Osteocyte (in vitro differentiated cells): ENCODE measurements at regions not wholly inside any gene's neighbourhood (a gene's known extent, or its start where the extent isn't known, plus 50 kb on each side); places are given as distances from the start of the nearest gene placed in this dataset.

Source experiments
- DNase-seq: peaks from one replicate; pipeline ENCODE4 v3.0.0; 2021; ENCODE audit warnings: mixed read lengths; ENCODE audit not compliant: unreplicated experiment; ENCODE audit errors: extremely low spot score
- H3K27ac Mint-ChIP-seq: one replicate; pipeline ENCODE4 v1.8.0; 2021; ENCODE audit warnings: mild to moderate bottlenecking, mixed read lengths; ENCODE audit not compliant: unreplicated experiment
- H3K27me3 Mint-ChIP-seq: one replicate; pipeline ENCODE4 v1.8.0; 2021; ENCODE audit warnings: mixed read lengths; ENCODE audit not compliant: unreplicated experiment
- H3K36me3 Mint-ChIP-seq: one replicate; pipeline ENCODE4 v1.8.0; 2021; ENCODE audit warnings: mixed read lengths; ENCODE audit not compliant: unreplicated experiment
- H3K4me1 Mint-ChIP-seq: one replicate; pipeline ENCODE4 v1.8.0; 2021; ENCODE audit warnings: mixed read lengths; ENCODE audit not compliant: unreplicated experiment
- H3K4me3 Mint-ChIP-seq: one replicate; pipeline ENCODE4 v1.8.0; 2021; ENCODE audit warnings: mild to moderate bottlenecking, moderate library complexity, mixed read lengths; ENCODE audit not compliant: unreplicated experiment
- H3K9me3 Mint-ChIP-seq: one replicate; pipeline ENCODE4 v1.8.0; 2021; ENCODE audit warnings: mixed read lengths; ENCODE audit not compliant: unreplicated experiment
- TF ChIP-seq, protein P1 (sequence below): fragments of 200-600 bp; sonication (generic); IDR thresholded peaks from 2 replicates; pipeline ENCODE4 v1.5.0; 2021; ENCODE audit warnings: antibody characterized with exemption, mild to moderate bottlenecking, moderate library complexity

DNA sequence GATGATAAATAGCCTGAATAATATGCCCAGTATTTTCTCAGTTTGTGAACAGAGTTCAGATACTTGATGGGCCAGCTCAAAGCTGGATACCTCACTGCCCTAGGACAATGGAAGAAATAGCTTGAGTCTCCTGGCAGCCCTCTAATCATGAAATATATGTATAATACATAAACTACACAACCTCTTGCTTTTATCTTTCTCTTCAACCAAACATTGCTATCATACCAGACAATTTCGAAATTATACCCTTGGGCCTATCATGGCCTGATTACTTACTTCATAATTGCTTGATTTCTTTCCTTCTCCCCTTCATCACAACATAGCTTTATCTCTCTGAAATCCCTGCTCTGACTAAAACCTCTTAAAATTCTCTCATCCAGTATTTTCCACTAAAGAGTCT, 1144.9 kb upstream of the C9orf72 start:
- Mint-ChIP-seq H3K4me3 (no peak overlapping the region), H3K9me3 (peaks cover 3% of the 10 kb centered on the region), H3K27me3 (no peaks in the 10 kb centered on the region), H3K36me3 (no peaks in the 10 kb centered on the region), H3K27ac (no peak overlapping the region), H3K4me1 (no peaks in the 10 kb centered on the region)
- DNase-seq, result no peak
- TF ChIP-seq, protein P1, sequence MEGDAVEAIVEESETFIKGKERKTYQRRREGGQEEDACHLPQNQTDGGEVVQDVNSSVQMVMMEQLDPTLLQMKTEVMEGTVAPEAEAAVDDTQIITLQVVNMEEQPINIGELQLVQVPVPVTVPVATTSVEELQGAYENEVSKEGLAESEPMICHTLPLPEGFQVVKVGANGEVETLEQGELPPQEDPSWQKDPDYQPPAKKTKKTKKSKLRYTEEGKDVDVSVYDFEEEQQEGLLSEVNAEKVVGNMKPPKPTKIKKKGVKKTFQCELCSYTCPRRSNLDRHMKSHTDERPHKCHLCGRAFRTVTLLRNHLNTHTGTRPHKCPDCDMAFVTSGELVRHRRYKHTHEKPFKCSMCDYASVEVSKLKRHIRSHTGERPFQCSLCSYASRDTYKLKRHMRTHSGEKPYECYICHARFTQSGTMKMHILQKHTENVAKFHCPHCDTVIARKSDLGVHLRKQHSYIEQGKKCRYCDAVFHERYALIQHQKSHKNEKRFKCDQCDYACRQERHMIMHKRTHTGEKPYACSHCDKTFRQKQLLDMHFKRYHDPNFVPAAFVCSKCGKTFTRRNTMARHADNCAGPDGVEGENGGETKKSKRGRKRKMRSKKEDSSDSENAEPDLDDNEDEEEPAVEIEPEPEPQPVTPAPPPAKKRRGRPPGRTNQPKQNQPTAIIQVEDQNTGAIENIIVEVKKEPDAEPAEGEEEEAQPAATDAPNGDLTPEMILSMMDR, result no peak

DNA sequence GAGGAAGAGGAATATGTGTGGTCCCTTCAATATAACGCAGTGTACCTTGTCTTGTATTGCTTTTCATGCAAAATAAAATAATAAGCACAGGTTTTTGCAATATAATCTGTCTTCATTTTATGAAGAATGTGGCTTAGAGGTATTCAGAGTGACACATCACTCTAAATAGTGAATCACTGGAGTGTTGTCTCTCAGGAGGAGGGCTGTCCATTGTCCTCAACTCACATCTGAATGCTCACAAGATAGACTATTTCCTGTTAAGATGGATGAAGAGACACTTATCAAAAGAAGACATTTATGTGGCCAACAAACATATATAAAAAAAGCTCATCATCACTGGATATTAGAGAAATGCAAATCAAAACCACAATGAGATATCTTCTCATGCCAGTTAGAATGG, 1147.5 kb upstream of the C9orf72 start:
- H3K4me3 Mint-ChIP-seq, result no peak overlapping the region
- no peaks in the 10 kb centered on the region for H3K27me3 Mint-ChIP-seq
- DNase-seq, result no peak
- no peak overlapping the region for H3K27ac Mint-ChIP-seq
- H3K4me1 Mint-ChIP-seq, result no peaks in the 10 kb centered on the region
- no peaks in the 10 kb centered on the region for H3K9me3 Mint-ChIP-seq
- H3K36me3 Mint-ChIP-seq, result no peaks in the 10 kb centered on the region
- TF ChIP-seq, protein P1, result no peak

DNA sequence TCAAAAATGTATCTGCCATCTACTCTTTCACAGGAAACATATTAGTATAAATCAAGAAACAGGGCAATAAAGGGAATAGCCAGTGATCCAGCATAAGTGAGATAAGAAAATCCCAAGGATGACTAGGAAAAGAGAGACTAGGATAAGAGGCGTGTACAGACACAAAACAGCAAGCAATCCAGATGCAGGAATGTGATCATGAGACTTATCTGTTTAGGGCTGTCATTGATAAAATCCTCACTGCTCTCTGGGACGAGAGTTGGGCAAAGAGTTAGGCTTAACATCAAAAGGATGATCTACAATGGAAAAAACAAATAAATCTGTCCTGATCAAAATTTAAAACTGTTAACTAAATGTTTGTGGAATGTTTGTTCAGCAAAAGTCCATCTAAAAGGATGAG, 1156.8 kb upstream of the C9orf72 start:
- Mint-ChIP-seq H3K4me3 (no peak overlapping the region), H3K9me3 (no peaks in the 10 kb centered on the region), H3K27ac (no peak overlapping the region), H3K4me1 (no peaks in the 10 kb centered on the region), H3K36me3 (no peaks in the 10 kb centered on the region), H3K27me3 (no peaks in the 10 kb centered on the region)
- TF ChIP-seq, protein P1, result no peak
- DNase-seq, result no peak

DNA sequence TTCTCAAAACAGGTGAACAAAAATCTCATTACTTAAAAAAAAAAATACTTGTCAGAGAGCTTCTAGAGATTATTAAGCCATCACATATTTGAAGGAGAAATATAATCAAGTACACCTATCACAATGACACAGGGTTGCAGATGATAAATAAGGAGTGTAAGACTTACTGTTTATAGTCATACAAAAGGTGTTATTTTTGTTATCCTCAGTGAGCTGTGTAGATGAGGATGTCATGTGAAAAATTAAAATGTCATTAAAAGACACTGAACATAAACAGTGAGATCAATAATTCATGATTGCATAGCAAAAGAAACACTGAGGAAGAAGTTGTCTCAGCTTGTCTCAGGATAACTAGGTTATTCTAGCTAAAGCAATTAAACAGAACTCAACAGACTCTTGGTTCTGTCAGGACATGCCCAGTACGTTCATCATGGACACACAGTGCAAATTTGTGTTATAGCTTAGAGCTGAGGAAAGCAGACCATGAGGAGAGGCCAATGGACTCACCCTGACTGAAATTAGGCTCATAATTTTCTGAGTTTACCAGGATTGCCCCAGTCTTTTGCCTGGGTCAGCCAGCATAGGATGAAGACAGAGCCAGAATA, 1162.6 kb upstream of the C9orf72 start:
- no peaks in the 10 kb centered on the region for H3K36me3 Mint-ChIP-seq
- TF ChIP-seq, protein P1, result no peak
- no peak overlapping the region for H3K27ac Mint-ChIP-seq
- H3K4me1 Mint-ChIP-seq, result no peaks in the 10 kb centered on the region
- H3K27me3 Mint-ChIP-seq, result no peaks in the 10 kb centered on the region
- no peaks in the 10 kb centered on the region for H3K9me3 Mint-ChIP-seq
- no peak overlapping the region for H3K4me3 Mint-ChIP-seq
- no peak for DNase-seq

DNA sequence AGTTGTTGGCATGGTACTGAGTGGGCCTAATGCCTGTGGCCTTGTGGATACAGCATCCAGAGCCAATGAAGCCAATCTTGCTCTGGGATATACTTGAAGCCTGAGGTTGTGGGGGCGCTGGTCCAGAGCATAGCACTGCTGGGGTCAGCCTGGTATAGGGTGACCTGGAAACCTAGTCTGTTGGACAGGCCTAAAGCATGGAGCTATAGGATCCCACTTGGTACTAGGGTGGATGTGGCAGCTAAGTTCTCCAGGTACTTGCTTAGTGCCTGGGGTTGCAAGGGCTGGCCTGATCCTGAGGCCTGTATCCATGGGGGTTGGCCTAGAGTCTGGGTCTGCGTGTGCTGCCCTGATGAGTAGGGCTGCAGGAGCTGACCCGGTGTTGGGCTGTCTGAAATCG, 1168.2 kb upstream of the C9orf72 start:
- no peak for DNase-seq
- no peaks in the 10 kb centered on the region for H3K4me1 Mint-ChIP-seq
- TF ChIP-seq, protein P1, result no peak
- H3K27ac Mint-ChIP-seq, result no peak overlapping the region
- peaks cover 24% of the 10 kb centered on the region for H3K9me3 Mint-ChIP-seq
- no peak overlapping the region for H3K4me3 Mint-ChIP-seq
- H3K36me3 Mint-ChIP-seq, result no peaks in the 10 kb centered on the region
- no peaks in the 10 kb centered on the region for H3K27me3 Mint-ChIP-seq
